ENCODE measurements at regions not wholly inside any gene's neighbourhood (a gene's known extent, or its start where the extent isn't known, plus 50 kb on each side); places are given as distances from the start of the nearest gene placed in this dataset.

DNA sequence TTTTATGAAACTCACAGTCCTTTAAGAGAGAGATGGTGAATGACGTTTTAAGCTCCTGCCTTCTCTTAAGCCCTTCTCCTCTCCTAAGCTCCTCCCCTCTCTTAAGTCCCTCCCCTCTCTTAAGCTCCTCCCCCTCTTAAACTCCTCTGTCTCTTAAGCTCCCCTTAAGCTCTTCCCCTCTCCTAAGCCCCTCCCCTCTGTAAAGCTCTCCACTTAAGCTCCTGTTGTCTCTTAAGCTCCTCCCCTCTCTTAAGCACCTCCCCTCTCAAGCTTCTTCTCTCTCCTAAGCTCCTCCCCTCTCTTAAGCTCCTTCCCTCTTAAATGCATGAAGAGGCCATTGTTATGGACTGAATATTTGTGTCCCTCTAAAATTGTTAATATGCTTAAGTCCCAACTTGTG, 1180.6 kb upstream of the AUTS2 start:
- FAIRE-seq, result no peak

GRCh38 chr7:68420342-68421192, 1177.7 kb upstream of the AUTS2 start:
- FAIRE-seq, result no peak

DNA sequence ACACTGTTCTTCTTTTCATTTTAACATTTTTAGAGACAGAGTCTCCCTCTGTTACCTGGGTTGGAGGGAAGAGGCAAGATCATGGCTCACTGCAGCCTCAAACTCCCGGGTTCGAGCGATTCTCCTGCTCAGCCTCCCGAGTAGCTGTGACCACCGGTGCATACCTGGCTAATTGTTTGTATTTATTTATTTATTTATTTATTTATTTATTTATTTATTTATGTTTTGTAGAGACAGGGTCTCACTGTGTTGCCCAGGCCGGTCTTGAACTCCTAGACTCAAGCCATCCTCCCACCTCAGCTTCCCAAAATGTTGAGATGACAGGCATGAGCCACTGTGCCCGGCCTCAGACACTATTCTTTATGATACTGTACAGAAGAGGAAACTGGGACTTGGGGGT, 1176.6 kb upstream of the AUTS2 start:
- FAIRE-seq, result no peak

GRCh38 chr7:68422281-68422680, 1176.0 kb upstream of the AUTS2 start:
- FAIRE-seq, result no peak

- FAIRE-seq, result no peak
Observed at GRCh38 chr7:68423356-68423755, 1174.9 kb upstream of the AUTS2 start.

- no peak for FAIRE-seq
Observed at GRCh38 chr7:68424658-68425297, 1173.5 kb upstream of the AUTS2 start.

GRCh38 chr7:68425377-68425776, 1172.9 kb upstream of the AUTS2 start:
- FAIRE-seq, result no peak

GRCh38 chr7:68429411-68430117, 1168.7 kb upstream of the AUTS2 start:
- no peak for FAIRE-seq

- no peak for FAIRE-seq
Observed at GRCh38 chr7:68432585-68432984, 1165.7 kb upstream of the AUTS2 start.

GRCh38 chr7:68433462-68434070, 1164.7 kb upstream of the AUTS2 start:
- no peak for FAIRE-seq

- no peak for FAIRE-seq
Observed at GRCh38 chr7:68434857-68435256, 1163.4 kb upstream of the AUTS2 start.

DNA sequence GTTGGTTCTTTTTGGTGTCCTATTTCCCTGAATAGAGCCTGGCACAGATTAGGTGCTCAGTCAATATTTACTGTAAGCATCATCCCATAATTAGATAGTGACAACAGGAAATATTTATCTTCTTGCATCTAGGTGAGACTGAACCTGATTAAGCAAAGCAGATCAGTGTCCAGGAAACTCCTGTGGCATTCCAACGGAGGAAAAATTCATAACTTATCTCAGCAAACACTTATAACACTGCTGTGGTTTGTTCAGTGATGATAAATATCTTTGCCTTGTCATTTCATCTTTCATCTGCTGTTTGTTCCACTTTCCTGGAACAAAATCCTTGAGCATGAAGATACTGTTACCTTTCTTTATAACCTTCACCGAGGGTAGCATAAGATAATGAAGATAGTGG, 1160.3 kb upstream of the AUTS2 start:
- FAIRE-seq, result no peak

DNA sequence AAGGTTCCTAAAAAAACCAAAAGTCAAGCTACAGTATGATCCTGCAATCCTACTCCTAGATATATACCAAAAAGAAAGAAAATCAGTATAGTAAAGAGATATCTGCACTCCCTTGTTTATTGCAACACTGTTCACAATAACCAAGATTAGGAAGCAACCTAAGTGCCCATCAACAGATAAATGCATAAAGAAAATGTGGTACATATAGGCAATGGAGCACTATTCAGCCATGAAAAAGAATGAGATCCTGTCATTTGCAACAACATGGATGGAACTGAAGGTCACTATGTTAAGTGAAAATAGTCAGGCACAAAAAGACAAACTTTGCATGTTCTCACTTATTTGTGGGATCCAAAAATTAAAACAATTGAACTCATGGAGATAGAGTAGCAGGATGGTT, 1159.5 kb upstream of the AUTS2 start:
- FAIRE-seq, result no peak

- FAIRE-seq, result no peak
Observed at GRCh38 chr7:68439897-68440296, 1158.4 kb upstream of the AUTS2 start.

- no peak for FAIRE-seq
Observed at GRCh38 chr7:68440866-68441265, 1157.4 kb upstream of the AUTS2 start.

GRCh38 chr7:68441645-68442044, 1156.6 kb upstream of the AUTS2 start:
- FAIRE-seq, result no peak

DNA sequence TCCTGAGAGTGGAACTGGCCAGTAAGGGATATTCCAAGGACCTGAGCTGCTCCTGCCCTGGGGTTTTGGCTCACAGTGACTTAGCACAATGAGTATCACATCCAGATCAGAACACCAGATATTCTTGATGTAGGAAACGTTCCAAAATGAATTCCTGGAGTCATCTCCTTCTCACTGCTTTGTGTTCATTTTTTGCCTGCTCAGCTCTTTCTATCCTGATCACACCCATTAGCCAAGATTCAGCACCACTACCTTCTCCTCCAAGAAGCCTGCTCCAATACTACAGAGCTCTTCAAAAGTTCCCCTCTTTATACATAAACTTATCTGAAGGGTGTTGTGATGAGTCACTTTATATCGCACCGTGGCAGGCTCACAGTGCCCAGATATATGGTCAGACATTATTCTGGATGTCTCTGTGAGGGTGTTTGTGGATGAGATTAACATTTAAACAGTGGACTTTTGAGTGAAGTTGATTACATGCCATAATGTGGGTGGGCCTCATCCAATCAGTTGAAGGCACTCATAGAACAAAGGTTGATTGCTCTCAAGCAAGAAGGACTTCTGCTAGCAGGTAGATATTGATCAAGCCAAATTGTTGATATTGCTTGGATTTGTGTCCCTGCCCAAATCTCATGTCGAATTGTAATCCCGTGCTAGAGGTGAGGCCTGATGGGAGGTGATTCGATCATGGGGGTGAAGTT, 1155.2 kb upstream of the AUTS2 start:
- FAIRE-seq, result no peak

DNA sequence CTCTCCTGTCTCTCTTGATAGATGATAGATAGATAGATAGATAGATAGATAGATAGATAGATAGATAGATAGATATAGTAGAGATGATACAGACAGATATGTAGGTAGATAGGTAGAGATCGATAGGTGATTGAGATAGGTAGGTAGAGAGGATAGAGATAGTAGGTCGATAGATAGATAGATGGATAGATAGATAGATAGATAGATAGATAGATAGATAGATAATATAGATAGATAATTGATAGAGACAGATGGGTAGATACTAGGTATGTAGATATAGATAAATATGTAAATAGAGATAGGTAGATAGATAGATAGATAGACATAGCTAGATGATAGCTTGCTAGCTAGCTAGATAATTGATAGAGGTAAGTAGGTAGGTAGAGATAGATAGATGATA, 1154.2 kb upstream of the AUTS2 start:
- FAIRE-seq, result no peak

DNA sequence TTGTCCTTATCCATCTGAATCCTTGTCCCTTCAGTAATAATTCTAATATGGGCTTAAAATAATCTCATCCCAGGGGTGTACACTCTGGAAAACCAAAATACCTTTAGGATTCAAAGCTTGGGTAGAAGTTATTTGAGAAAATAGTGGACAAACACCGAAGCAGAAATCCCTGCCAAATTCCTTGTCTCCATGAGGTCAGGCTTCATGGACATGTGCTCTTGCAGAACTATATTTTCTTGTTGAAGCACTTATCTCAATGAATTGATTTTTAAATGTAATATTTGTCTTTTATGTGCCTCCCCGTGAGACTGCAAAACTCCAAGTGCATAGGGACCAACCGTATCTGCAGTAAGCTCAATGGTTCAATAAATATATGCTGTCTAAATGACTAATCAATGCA, 1153.3 kb upstream of the AUTS2 start:
- FAIRE-seq, result no peak

DNA sequence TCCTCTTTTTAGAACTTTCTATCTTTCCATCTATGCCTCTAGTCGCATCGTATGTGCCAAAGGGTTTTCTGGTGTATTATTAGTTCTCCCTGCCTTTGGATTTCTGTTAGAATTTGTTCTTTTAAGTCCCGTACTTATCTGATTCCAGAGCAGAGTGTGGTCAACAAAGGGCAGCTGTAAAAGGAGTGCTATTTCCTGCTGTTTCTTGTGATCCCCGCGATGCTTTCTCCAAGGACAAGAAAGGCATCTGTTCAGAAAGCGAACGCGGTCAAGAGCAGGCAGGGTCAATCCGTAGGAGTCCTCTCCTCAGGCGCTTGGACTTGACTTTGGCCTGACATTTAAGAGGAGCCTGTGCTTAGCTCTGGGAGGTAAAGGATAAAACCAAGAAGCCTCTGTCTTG, 1152.1 kb upstream of the AUTS2 start:
- FAIRE-seq, result no peak

DNA sequence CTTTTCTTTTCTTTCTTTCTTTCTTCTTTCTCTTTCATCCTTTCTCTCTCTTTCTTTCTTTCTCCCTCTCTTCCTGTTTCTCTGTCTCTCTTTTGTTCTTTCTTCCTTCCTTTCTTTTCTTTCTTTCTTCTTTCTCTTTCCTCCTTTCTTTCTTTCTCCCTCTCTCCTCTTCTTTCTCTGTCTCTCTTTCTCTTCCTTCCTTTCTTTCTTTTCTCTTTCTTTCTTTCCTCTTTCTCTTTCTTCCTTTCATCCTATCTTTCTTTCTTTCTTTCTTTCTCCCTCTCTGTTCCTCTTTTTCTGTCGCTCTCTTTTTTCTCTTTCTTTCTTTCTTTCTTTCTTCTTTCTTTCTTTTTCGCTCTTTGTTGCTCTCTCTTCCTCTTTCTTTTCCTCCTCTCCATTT, 1149.2 kb upstream of the AUTS2 start:
- no peak for FAIRE-seq

GRCh38 chr7:68449816-68450215, 1148.5 kb upstream of the AUTS2 start:
- FAIRE-seq, result no peak

GRCh38 chr7:68454931-68455330, 1143.3 kb upstream of the AUTS2 start:
- no peak for FAIRE-seq
